ENCODE measurements at regions not wholly inside any gene's neighbourhood (a gene's known extent, or its start where the extent isn't known, plus 50 kb on each side); places are given as distances from the start of the nearest gene placed in this dataset.

GRCh38 chr2:164055623-164056022 lies 319.8 kb upstream of the FIGN start:
- H3K4me1 ChIP-seq (replicated peaks) = no peaks in the 10 kb centered on the region
- H3K27me3 ChIP-seq (replicated peaks; ENCODE audit: insufficient read depth) = no peaks in the 10 kb centered on the region
- H3K4me3 ChIP-seq = no peak overlapping the region
- no peak overlapping the region for H3K27ac ChIP-seq
- H3K9me3 ChIP-seq = no peaks in the 10 kb centered on the region
- TF ChIP-seq CTCF (IDR thresholded peaks at IDR 0.05) (no peak), POLR2A (IDR thresholded peaks at IDR 0.05) (no peak), POLR2AphosphoS5 (IDR thresholded peaks at IDR 0.05) (no peak)
- intact Hi-C loops (cut with DNase I) = no loop called here
- no peak for DNase-seq (ENCODE audit: low spot score)
- 73% methylated on average over 2 of the region's 2 CpGs for WGBS
- no peaks in the 10 kb centered on the region for H3K36me3 ChIP-seq

GRCh38 chr2:164054651-164055050 lies 318.8 kb upstream of the FIGN start:
- H3K36me3 ChIP-seq = no peaks in the 10 kb centered on the region
- H3K9me3 ChIP-seq = no peaks in the 10 kb centered on the region
- WGBS = 94% methylated on average over 5 of the region's 5 CpGs
- H3K27ac ChIP-seq = no peak overlapping the region
- DNase-seq (ENCODE audit: low spot score) = no peak
- intact Hi-C loops (cut with DNase I) = no loop called here
- no peak for TF ChIP-seq POLR2AphosphoS5 (IDR thresholded peaks at IDR 0.05)
- TF ChIP-seq CTCF (IDR thresholded peaks at IDR 0.05) = no peak
- TF ChIP-seq POLR2A (IDR thresholded peaks at IDR 0.05) = no peak
- H3K4me3 ChIP-seq = no peak overlapping the region
- no peaks in the 10 kb centered on the region for H3K27me3 ChIP-seq (replicated peaks; ENCODE audit: insufficient read depth)
- no peaks in the 10 kb centered on the region for H3K4me1 ChIP-seq (replicated peaks)

GRCh38 chr2:164053021-164053420 lies 317.2 kb upstream of the FIGN start:
- intact Hi-C loops (cut with DNase I) = no loop called here
- no peak for DNase-seq (ENCODE audit: low spot score)
- Histone ChIP-seq H3K4me1 (replicated peaks) (no peaks in the 10 kb centered on the region), H3K27ac (no peak overlapping the region), H3K9me3 (no peaks in the 10 kb centered on the region), H3K4me3 (no peak overlapping the region), H3K27me3 (replicated peaks; ENCODE audit: insufficient read depth) (no peaks in the 10 kb centered on the region), H3K36me3 (no peaks in the 10 kb centered on the region)
- TF ChIP-seq POLR2A (IDR thresholded peaks at IDR 0.05) = no peak
- no peak for TF ChIP-seq POLR2AphosphoS5 (IDR thresholded peaks at IDR 0.05)
- no peak for TF ChIP-seq CTCF (IDR thresholded peaks at IDR 0.05)
- 21% methylated on average over 2 of the region's 2 CpGs for WGBS

- no peaks in the 10 kb centered on the region for H3K9me3 ChIP-seq
- DNase-seq (ENCODE audit: low spot score) = no peak
- H3K27me3 ChIP-seq (replicated peaks; ENCODE audit: insufficient read depth) = no peaks in the 10 kb centered on the region
- H3K4me1 ChIP-seq (replicated peaks) = no peaks in the 10 kb centered on the region
- H3K4me3 ChIP-seq = no peak overlapping the region
- WGBS = 58% methylated on average over 6 of the region's 6 CpGs
- intact Hi-C loops (cut with DNase I) = no loop called here
- H3K36me3 ChIP-seq = no peaks in the 10 kb centered on the region
- TF ChIP-seq CTCF (IDR thresholded peaks at IDR 0.05) (no peak), POLR2AphosphoS5 (IDR thresholded peaks at IDR 0.05) (no peak), POLR2A (IDR thresholded peaks at IDR 0.05) (no peak)
- H3K27ac ChIP-seq = no peak overlapping the region
Measured at GRCh38 chr2:164052006-164052405, 316.2 kb upstream of the FIGN start.

DNA sequence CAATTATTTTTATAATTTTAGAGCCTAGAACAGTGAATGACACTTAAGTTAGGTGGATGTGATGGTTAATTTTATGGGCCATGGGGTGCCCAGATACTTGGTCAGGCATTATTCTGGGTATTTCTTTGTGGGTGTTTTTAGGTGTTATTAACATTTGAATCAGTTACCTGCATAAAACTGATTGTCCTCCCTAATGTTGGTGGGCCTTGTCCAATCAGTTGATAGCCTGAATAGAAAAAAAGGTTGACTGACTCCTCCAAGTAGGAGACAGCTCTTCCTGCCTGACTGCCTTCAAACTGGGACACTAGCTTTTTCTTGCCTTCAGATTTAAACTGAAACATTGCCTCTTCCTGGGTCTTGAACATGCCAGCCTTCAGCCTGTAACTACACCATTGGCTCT lies 312.9 kb upstream of the FIGN start:
- Histone ChIP-seq H3K4me1 (replicated peaks) (no peaks in the 10 kb centered on the region), H3K4me3 (no peak overlapping the region), H3K36me3 (no peaks in the 10 kb centered on the region), H3K27me3 (replicated peaks; ENCODE audit: insufficient read depth) (no peaks in the 10 kb centered on the region), H3K9me3 (no peaks in the 10 kb centered on the region), H3K27ac (no peak overlapping the region)
- no peak for DNase-seq (ENCODE audit: low spot score)
- intact Hi-C loops (cut with DNase I) = no loop called here
- TF ChIP-seq CTCF (IDR thresholded peaks at IDR 0.05) = no peak
- TF ChIP-seq POLR2AphosphoS5 (IDR thresholded peaks at IDR 0.05) = no peak
- TF ChIP-seq POLR2A (IDR thresholded peaks at IDR 0.05) = no peak
